ENCODE measurements at regions not wholly inside any gene's neighbourhood (a gene's known extent, or its start where the extent isn't known, plus 50 kb on each side); places are given as distances from the start of the nearest gene placed in this dataset.
"Not testable (repeated sequence)": the region's sequence is repeated elsewhere in the genome, so short reads cannot be mapped to it uniquely, and the experiment has no call there.

DNA sequence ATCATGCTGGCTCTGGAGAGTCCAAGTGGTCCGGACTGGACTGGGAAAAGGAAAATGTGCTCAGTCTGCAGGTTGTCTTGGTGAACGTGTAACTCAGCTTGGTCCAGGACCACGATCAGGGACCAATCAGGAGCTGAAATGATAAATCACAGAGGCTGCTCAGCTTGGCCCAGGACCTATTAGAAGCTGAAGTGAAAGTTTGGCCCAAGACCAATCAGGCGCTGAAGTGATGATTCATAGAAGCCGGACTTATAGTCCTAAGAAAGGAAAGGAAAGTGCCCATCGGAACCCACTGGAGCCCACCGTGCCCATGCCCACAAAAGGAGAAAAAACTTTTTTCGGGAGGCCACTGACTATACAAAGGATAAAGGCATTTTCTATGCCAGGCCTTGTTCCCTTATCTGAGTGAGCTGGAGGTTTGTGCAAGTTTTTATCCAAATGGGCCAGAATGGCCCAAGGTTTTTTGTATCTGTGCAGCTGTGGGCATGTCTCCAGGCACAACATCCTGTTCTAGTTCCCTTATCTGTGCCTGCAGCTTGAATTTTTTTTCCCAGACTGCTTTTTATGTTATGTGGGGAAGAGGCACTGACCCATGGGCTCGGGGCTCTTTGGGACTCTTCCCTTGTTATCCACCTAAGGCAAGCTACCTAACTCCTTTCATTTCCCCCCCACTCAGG is 194.4 kb downstream of the FAM133A start:
- FAIRE-seq: no peak
- DNase-seq (ENCODE audit: insufficient read length, low spot score): no peak
- no peak for TF ChIP-seq PAX5 (IDR thresholded peaks at IDR 0.05; ENCODE audit: insufficient read depth, low read length, severe bottlenecking)
- TF ChIP-seq POU2F2 (IDR thresholded peaks at IDR 0.05; ENCODE audit: low read depth, low read length): no peak
- no peak for TF ChIP-seq POLR2AphosphoS5 (IDR thresholded peaks at IDR 0.05; ENCODE audit: low read depth, low read length)
- no peak for TF ChIP-seq TAF1 (IDR thresholded peaks at IDR 0.05; ENCODE audit: low read depth, low read length)
- no peak for TF ChIP-seq SPI1 (IDR thresholded peaks at IDR 0.05; ENCODE audit: low read depth, low read length)
- TF ChIP-seq POLR2A (IDR thresholded peaks at IDR 0.05; ENCODE audit: low read depth, low read length): no peak

DNA sequence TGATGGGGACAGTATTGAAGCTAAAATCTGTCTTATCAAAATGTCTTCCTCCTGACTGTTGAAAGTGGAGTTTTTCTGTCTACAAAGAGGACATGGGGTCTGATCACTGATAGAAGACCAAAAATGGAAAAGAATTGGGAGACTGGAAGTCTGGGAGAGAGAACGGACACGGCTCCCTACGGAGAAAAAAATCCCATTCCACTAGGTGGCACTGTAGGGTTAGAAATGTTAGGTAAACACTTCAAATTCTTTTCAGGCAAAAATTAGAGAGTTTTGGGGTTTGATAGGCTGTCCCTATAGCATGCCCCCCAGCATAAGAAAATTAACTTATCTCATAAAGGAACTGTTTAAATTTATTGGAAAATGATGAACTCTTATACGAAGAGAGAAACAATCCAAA is 200.5 kb downstream of the FAM133A start:
- TF ChIP-seq POLR2A (IDR thresholded peaks at IDR 0.05; ENCODE audit: low read depth, low read length) (no peak), SPI1 (IDR thresholded peaks at IDR 0.05; ENCODE audit: low read depth, low read length) (no peak), TAF1 (IDR thresholded peaks at IDR 0.05; ENCODE audit: low read depth, low read length) (no peak), POU2F2 (IDR thresholded peaks at IDR 0.05; ENCODE audit: low read depth, low read length) (no peak), POLR2AphosphoS5 (IDR thresholded peaks at IDR 0.05; ENCODE audit: low read depth, low read length) (no peak), PAX5 (IDR thresholded peaks at IDR 0.05; ENCODE audit: insufficient read depth, low read length, severe bottlenecking) (no peak)
- FAIRE-seq (peak; percentile 82), DNase-seq (ENCODE audit: insufficient read length, low spot score) (no peak)

GRCh38 chrX:93875621-93876282 is 201.7 kb downstream of the FAM133A start:
- no peak for TF ChIP-seq POLR2A (IDR thresholded peaks at IDR 0.05; ENCODE audit: low read depth, low read length)
- TF ChIP-seq POLR2AphosphoS5 (IDR thresholded peaks at IDR 0.05; ENCODE audit: low read depth, low read length): no peak
- no peak for TF ChIP-seq SPI1 (IDR thresholded peaks at IDR 0.05; ENCODE audit: low read depth, low read length)
- TF ChIP-seq TAF1 (IDR thresholded peaks at IDR 0.05; ENCODE audit: low read depth, low read length): no peak
- TF ChIP-seq POU2F2 (IDR thresholded peaks at IDR 0.05; ENCODE audit: low read depth, low read length): no peak
- TF ChIP-seq PAX5 (IDR thresholded peaks at IDR 0.05; ENCODE audit: insufficient read depth, low read length, severe bottlenecking): no peak
- FAIRE-seq (no peak), DNase-seq (ENCODE audit: insufficient read length, low spot score) (no peak)

- FAIRE-seq; DNase-seq (ENCODE audit: insufficient read length, low spot score): not testable (repeated sequence)
These were observed 247.0 kb downstream of the FAM133A start for GRCh38 chrX:93921041-93921440.

- DNase-seq (ENCODE audit: insufficient read length, low spot score) (no peak), FAIRE-seq (no peak)
- TF ChIP-seq SPI1 (IDR thresholded peaks at IDR 0.05; ENCODE audit: low read depth, low read length) (no peak), POLR2AphosphoS5 (IDR thresholded peaks at IDR 0.05; ENCODE audit: low read depth, low read length) (no peak), POLR2A (IDR thresholded peaks at IDR 0.05; ENCODE audit: low read depth, low read length) (no peak), TAF1 (IDR thresholded peaks at IDR 0.05; ENCODE audit: low read depth, low read length) (no peak), POU2F2 (IDR thresholded peaks at IDR 0.05; ENCODE audit: low read depth, low read length) (no peak), PAX5 (IDR thresholded peaks at IDR 0.05; ENCODE audit: insufficient read depth, low read length, severe bottlenecking) (no peak)
These were observed 258.6 kb downstream of the FAM133A start for GRCh38 chrX:93932471-93933220.

- DNase-seq (ENCODE audit: insufficient read length, low spot score): no peak
- no peak for FAIRE-seq
- no peak for TF ChIP-seq POLR2AphosphoS5 (IDR thresholded peaks at IDR 0.05; ENCODE audit: low read depth, low read length)
- TF ChIP-seq PAX5 (IDR thresholded peaks at IDR 0.05; ENCODE audit: insufficient read depth, low read length, severe bottlenecking): no peak
- TF ChIP-seq TAF1 (IDR thresholded peaks at IDR 0.05; ENCODE audit: low read depth, low read length): no peak
- no peak for TF ChIP-seq POLR2A (IDR thresholded peaks at IDR 0.05; ENCODE audit: low read depth, low read length)
- no peak for TF ChIP-seq SPI1 (IDR thresholded peaks at IDR 0.05; ENCODE audit: low read depth, low read length)
- TF ChIP-seq POU2F2 (IDR thresholded peaks at IDR 0.05; ENCODE audit: low read depth, low read length): no peak
These were observed 303.6 kb downstream of the FAM133A start for GRCh38 chrX:93977641-93978040.

GRCh38 chrX:93985344-93986307 is 311.6 kb downstream of the FAM133A start:
- FAIRE-seq (no peak), DNase-seq (ENCODE audit: insufficient read length, low spot score) (no peak)

More at GRCh38 chrX:93985344-93986307, 311.6 kb downstream of the FAM133A start:
- TF ChIP-seq POLR2A (IDR thresholded peaks at IDR 0.05; ENCODE audit: low read depth, low read length) (no peak), TAF1 (IDR thresholded peaks at IDR 0.05; ENCODE audit: low read depth, low read length) (no peak)

Measured in GM12891 (cell line).